Fibroblast of lung (primary cell): ENCODE measurements at regions not wholly inside any gene's neighbourhood (a gene's known extent, or its start where the extent isn't known, plus 50 kb on each side); places are given as distances from the start of the nearest gene placed in this dataset.
"Not testable (repeated sequence)": the region's sequence is repeated elsewhere in the genome, so short reads cannot be mapped to it uniquely, and the experiment has no call there.

Experiments
- CTCF ChIP-seq, 2 donors: IDR thresholded peaks in 1 of 2; conservative IDR thresholded peaks in 1 of 2; 1 replicate in 1 of 2; 2 replicates in 1 of 2; pipeline ENCODE4 v1.5.1; 2011 to 2012; ENCODE audit warnings: low read length in 2 of 2, control low read depth in 1 of 2, inconsistent platforms in 1 of 2, low read depth in 1 of 2, mild to moderate bottlenecking in 1 of 2
- EZH2 ChIP-seq: IDR thresholded peaks from 2 replicates; pipeline ENCODE4 v1.5.1; 2012; ENCODE audit warnings: low read length, control low read depth, mild to moderate bottlenecking; ENCODE audit errors: missing control alignments

- TF ChIP-seq CTCF (conservative IDR thresholded peaks at IDR 0.05 in 1 of 2, IDR thresholded peaks at IDR 0.05 in 1 of 2; ENCODE audit: low read depth in 1 of 2, low read length in 2 of 2); EZH2: not testable (repeated sequence)
Measured at GRCh38 chr6:57822448-57822847, 505.0 kb downstream of the PRIM2 start.
